H1 (cell line): ENCODE measurements at regions not wholly inside any gene's neighbourhood (a gene's known extent, or its start where the extent isn't known, plus 50 kb on each side); places are given as distances from the start of the nearest gene placed in this dataset.

Experiments
- CTCF ChIA-PET: fragments of 300-600 bp; sonication (Branson Sonifier 250); formaldehyde crosslinking; loops from one replicate; lab custom pipeline; 2021; ENCODE audit not compliant: partially characterized antibody; lab: Charles Lee
- POLR2A ChIA-PET: fragments of 300-600 bp; sonication (Branson Sonifier 250); formaldehyde crosslinking; loops from one replicate; lab custom pipeline; 2021; ENCODE audit warnings: inconsistent platforms; ENCODE audit not compliant: partially characterized antibody; lab: Charles Lee
- DNase-seq, 2 experiments: peaks; one replicate each; pipeline versions ENCODE4 v3.0.0 to v3.0.0-alpha.2; 2010 to 2022; ENCODE audit warnings: low spot score in 2 of 2, low read depth in 1 of 2, mixed read lengths in 1 of 2
- FAIRE-seq: peaks from 2 replicates; lab custom pipeline; 2011; peaks lifted over from hg19 to GRCh38; lab: Jason Lieb, UNC
- H2AFZ ChIP-seq: 2 replicates; pipeline ENCODE4 v1.8.1; 2012; ENCODE audit warnings: low read length, inconsistent platforms
- H2AK5ac ChIP-seq: 2 replicates; pipeline ENCODE4 v1.6.1; 2013; ENCODE audit warnings: low read depth, low read length
- H2BK120ac ChIP-seq: replicated peaks from 2 replicates; pipeline ENCODE3; 2013; ENCODE audit warnings: low read depth, low read length, inconsistent platforms
- H2BK12ac ChIP-seq: 2 replicates; pipeline ENCODE4 v1.6.1; 2013; ENCODE audit warnings: low read depth, low read length
- H2BK15ac ChIP-seq: 2 replicates; pipeline ENCODE4 v1.6.1; 2013; ENCODE audit warnings: low read length
- H2BK20ac ChIP-seq: 2 replicates; pipeline ENCODE4 v1.6.1; 2013; ENCODE audit warnings: low read length
- H2BK5ac ChIP-seq: 2 replicates; pipeline ENCODE4 v1.6.1; 2013; ENCODE audit warnings: low read depth, low read length
- H3K14ac ChIP-seq: 2 replicates; pipeline ENCODE4 v1.6.1; 2013; ENCODE audit warnings: inconsistent platforms; ENCODE audit not compliant: insufficient read length
- H3K18ac ChIP-seq: 2 replicates; pipeline ENCODE4 v1.6.1; 2013; ENCODE audit warnings: low read length; ENCODE audit errors: extremely low read depth
- H3K23ac ChIP-seq: 2 replicates; pipeline ENCODE4 v1.6.1; 2013; ENCODE audit warnings: inconsistent platforms; ENCODE audit not compliant: insufficient read length
- H3K23me2 ChIP-seq: 2 replicates; pipeline ENCODE4 v1.6.1; 2013; ENCODE audit warnings: low read depth, low read length
- H3K27ac ChIP-seq: 2 replicates; pipeline ENCODE4 v1.6.1; 2011; ENCODE audit warnings: low read depth, low read length, inconsistent platforms
- H3K27me3 ChIP-seq, 4 experiments: replicated peaks in 1 of 4; 1 replicate in 1 of 4; 2 replicates in 3 of 4; pipeline versions ENCODE4 v1.6.1 to v1.8.1; 2011 to 2013; ENCODE audit warnings: low read length in 3 of 4, mild to moderate bottlenecking in 3 of 4, inconsistent platforms in 2 of 4, mixed read lengths in 2 of 4, moderate library complexity in 1 of 4; ENCODE audit not compliant: control insufficient read depth in 3 of 4, insufficient read depth in 3 of 4; ENCODE audit errors: extremely low read depth in 1 of 4
- H3K36me3 ChIP-seq, 4 experiments: 2 replicates each; pipeline versions ENCODE4 v1.6.1 to v1.8.1; 2011 to 2013; ENCODE audit warnings: mild to moderate bottlenecking in 4 of 4, low read length in 3 of 4, moderate library complexity in 2 of 4, control low read depth in 1 of 4, inconsistent platforms in 1 of 4; ENCODE audit not compliant: insufficient read depth in 4 of 4, control insufficient read depth in 2 of 4
- H3K4ac ChIP-seq: replicated peaks from 2 replicates; pipeline ENCODE3; 2013; ENCODE audit warnings: low read length, low read depth, mixed read lengths, inconsistent platforms; ENCODE audit not compliant: insufficient read length
- H3K4me1 ChIP-seq, 4 experiments: replicated peaks in 1 of 4; 1 replicate in 1 of 4; 2 replicates in 3 of 4; pipeline versions ENCODE4 v1.6.1 to v1.8.1; 2011 to 2013; ENCODE audit warnings: low read length in 3 of 4, inconsistent platforms in 2 of 4, mixed read lengths in 1 of 4; ENCODE audit not compliant: insufficient read depth in 4 of 4, control insufficient read depth in 3 of 4
- H3K4me2 ChIP-seq, 2 experiments: 2 replicates each; pipeline versions ENCODE4 v1.6.1 to v1.8.1; 2011 to 2013; ENCODE audit warnings: low read depth in 2 of 2, low read length in 2 of 2, control low read depth in 1 of 2, inconsistent platforms in 1 of 2, mild to moderate bottlenecking in 1 of 2; ENCODE audit not compliant: insufficient read depth in 1 of 2
- H3K4me3 ChIP-seq, 4 experiments: fragments of 200-600, 300-600 bp in 1 of 4; sonication (generic), shearing (Covaris generic), sonication (Bioruptor Twin) in 1 of 4; 2 replicates each; pipeline versions ENCODE4 v1.5.1 to v1.8.1; 2011 to 2016; ENCODE audit warnings: low read length in 4 of 4, low read depth in 3 of 4, control low read depth in 2 of 4, inconsistent platforms in 2 of 4, mild to moderate bottlenecking in 2 of 4, mixed read lengths in 1 of 4, moderate library complexity in 1 of 4; ENCODE audit not compliant: insufficient read depth in 2 of 4; ENCODE audit errors: extremely low read depth in 1 of 4
- H3K56ac ChIP-seq: replicated peaks from 2 replicates; pipeline ENCODE3; 2013; ENCODE audit warnings: low read depth, mild to moderate bottlenecking, mixed read lengths, low read length, inconsistent platforms; ENCODE audit not compliant: insufficient read length
- H3K79me1 ChIP-seq: 2 replicates; pipeline ENCODE4 v1.6.1; 2013; ENCODE audit warnings: low read depth, low read length, control low read depth
- H3K79me2 ChIP-seq, 2 experiments: 2 replicates each; pipeline versions ENCODE4 v1.6.1 to v1.8.1; 2012 to 2013; ENCODE audit warnings: low read length in 2 of 2, mild to moderate bottlenecking in 2 of 2, inconsistent platforms in 1 of 2; ENCODE audit not compliant: insufficient read depth in 2 of 2, control insufficient read depth in 1 of 2
- H3K9ac ChIP-seq, 4 experiments: replicated peaks in 1 of 4; 1 replicate in 1 of 4; 2 replicates in 3 of 4; pipeline versions ENCODE4 v1.6.1 to v1.8.1; 2011 to 2013; ENCODE audit warnings: low read depth in 3 of 4, low read length in 3 of 4, control low read depth in 2 of 4, mild to moderate bottlenecking in 2 of 4, moderate library complexity in 2 of 4, inconsistent platforms in 1 of 4; ENCODE audit errors: extremely low read depth in 1 of 4
- H3K9me3 ChIP-seq, 2 experiments: 2 replicates each; pipeline versions ENCODE4 v1.6.1 to v1.8.1; 2012 to 2013; ENCODE audit warnings: mild to moderate bottlenecking in 2 of 2, moderate library complexity in 2 of 2, control low read depth in 1 of 2, inconsistent platforms in 1 of 2, low read depth in 1 of 2, low read length in 1 of 2, mixed read lengths in 1 of 2; ENCODE audit not compliant: insufficient read depth in 2 of 2
- H4K20me1 ChIP-seq, 2 experiments: replicated peaks in 1 of 2; 2 replicates each; pipeline versions ENCODE3 to v1.8.1; 2011 to 2013; ENCODE audit warnings: inconsistent platforms in 2 of 2, low read length in 2 of 2, mild to moderate bottlenecking in 1 of 2; ENCODE audit not compliant: insufficient read depth in 2 of 2, control insufficient read depth in 1 of 2
- H4K5ac ChIP-seq: 2 replicates; pipeline ENCODE4 v1.6.1; 2013; ENCODE audit warnings: low read length, low read depth, mixed read lengths, inconsistent platforms; ENCODE audit not compliant: insufficient read length
- H4K8ac ChIP-seq: 2 replicates; pipeline ENCODE4 v1.8.0; 2013; ENCODE audit warnings: mild to moderate bottlenecking, moderate library complexity, low read length, inconsistent platforms; ENCODE audit not compliant: insufficient read depth; ENCODE audit errors: extremely low read depth
- H4K91ac ChIP-seq: replicated peaks from 2 replicates; pipeline ENCODE3; 2013; ENCODE audit warnings: low read length, mixed read lengths, inconsistent platforms; ENCODE audit not compliant: insufficient read length
- CHD1 ChIP-seq: IDR thresholded peaks from 2 replicates; pipeline ENCODE4 v1.6.1; 2012; ENCODE audit warnings: low read depth, low read length, improper control_type of control experiment
- EP300 ChIP-seq, 2 experiments: IDR thresholded peaks; 1 replicate in 1 of 2; 2 replicates in 1 of 2; pipeline ENCODE4 v1.6.1; 2011 to 2012; ENCODE audit warnings: low read depth in 2 of 2, low read length in 2 of 2, mild to moderate bottlenecking in 2 of 2, borderline replicate concordance in 1 of 2, inconsistent platforms in 1 of 2, moderate library complexity in 1 of 2
- FOSL1 ChIP-seq: IDR thresholded peaks from 2 replicates; pipeline ENCODE4 v1.6.1; 2011; ENCODE audit warnings: mild to moderate bottlenecking, low read depth, low read length, moderate library complexity; ENCODE audit not compliant: insufficient read depth
- RNF2 ChIP-seq: fragments of 200-900, 300-1000 bp; sonication (generic); IDR thresholded peaks from 2 replicates; pipeline ENCODE4 v1.7.1; 2016; ENCODE audit warnings: borderline replicate concordance, low read depth, mild to moderate bottlenecking, antibody characterized with exemption, low read length; ENCODE audit not compliant: poor library complexity, severe bottlenecking; ENCODE audit errors: missing control alignments
- SAP30 ChIP-seq: fragments of 300-600 bp; sonication (generic); IDR thresholded peaks from 2 replicates; pipeline ENCODE4 v1.7.1; 2012; ENCODE audit warnings: low read length, moderate library complexity, mild to moderate bottlenecking, inconsistent platforms; ENCODE audit not compliant: insufficient read depth, insufficient replicate concordance
- SP4 ChIP-seq: IDR thresholded peaks from 2 replicates; pipeline ENCODE4 v1.6.1; 2012; ENCODE audit warnings: low read length, inconsistent platforms
- TAF7 ChIP-seq: optimal IDR thresholded peaks from 2 replicates; pipeline ENCODE3; 2011; ENCODE audit warnings: low read depth, mild to moderate bottlenecking, inconsistent platforms, low read length, moderate library complexity, borderline replicate concordance
- WGBS, 2 experiments: shearing (Covaris generic) in 1 of 2; methylation state at CpG; one replicate each; pipeline versions ENCODE4 v1.1.6 to v1.1.7; 2013 to 2015; ENCODE audit warnings: low lambda C conversion rate in 2 of 2, mixed read lengths in 2 of 2, inconsistent platforms in 1 of 2, low coverage in 1 of 2, missing lambda C conversion rate in 1 of 2; ENCODE audit not compliant: insufficient replicate concordance in 2 of 2, insufficient coverage in 1 of 2, insufficient read length in 1 of 2; ENCODE audit errors: extremely low coverage in 1 of 2, missing lambda C conversion rate in 1 of 2; 5-methylcytosine and 5-hydroxymethylcytosine counted together

DNA sequence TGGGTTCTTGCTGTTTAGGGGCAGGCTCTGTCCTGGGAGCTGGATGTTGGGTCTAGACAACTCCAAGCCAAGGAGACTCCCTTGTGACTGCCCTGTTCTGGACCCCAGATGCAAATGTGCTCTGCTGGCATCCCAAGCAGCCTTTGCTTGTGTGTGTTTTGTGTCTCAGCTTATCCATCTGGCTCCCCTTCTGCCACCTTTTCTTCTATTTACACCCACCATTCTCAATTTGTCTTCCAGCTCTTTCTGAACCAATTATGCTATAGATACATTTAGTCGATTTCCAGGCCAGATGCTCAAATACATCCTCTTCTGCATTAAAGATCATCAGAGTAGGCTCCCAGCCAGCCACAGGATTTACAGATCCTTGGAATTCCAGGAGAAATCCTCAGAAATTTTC, 115.0 kb upstream of the SLC7A1 start:
- Histone ChIP-seq H4K8ac (no peak overlapping the region), H3K27me3 (no peaks in the 10 kb centered on the region), H3K36me3 (no peaks in the 10 kb centered on the region), H3K79me2 (no peaks in the 10 kb centered on the region), H4K5ac (no peak overlapping the region), H3K23ac (no peak overlapping the region), H2AK5ac (no peak overlapping the region), H3K4me2 (no peak overlapping the region), H3K9ac (no peak overlapping the region), H3K79me1 (no peaks in the 10 kb centered on the region), H2BK12ac (no peak overlapping the region), H3K9me3 (peaks cover 0 to 7% of the 10 kb centered on the region in 2 experiments; a peak in 2 of 4 replicates), H2BK20ac (no peak overlapping the region), H2BK5ac (no peak overlapping the region), H4K91ac (no peak overlapping the region), H3K18ac (no peak overlapping the region), H3K4ac (no peak overlapping the region), H4K20me1 (peaks cover 0 to 2% of the 10 kb centered on the region in 2 experiments), H2BK120ac (no peak overlapping the region), H3K4me3 (no peak overlapping the region), H2BK15ac (no peak overlapping the region), H3K14ac (no peak overlapping the region), H3K4me1 (no peaks in the 10 kb centered on the region; a peak in 1 of 7 replicates), H3K23me2 (no peaks in the 10 kb centered on the region), H2AFZ (no peak overlapping the region), H3K27ac (no peak overlapping the region), H3K56ac (no peak overlapping the region)
- ChIA-PET POLR2A (interaction anchor here (1.1 kb wide), 1 partner anchor 106 kb away, joined by 3 read pairs; no protein-coding TSS in a partner anchor), CTCF (interaction anchor here (1.2 to 11.1 kb wide), 6 partner anchors 9 to 207 kb away, joined by 3 to 210 read pairs (median 4); no protein-coding TSS in a partner anchor)
- no peak for DNase-seq
- FAIRE-seq = no peak
- WGBS, 2 experiments = 78% methylated on average over 1 of the region's 1 CpG; no CpG with 5 or more reads in 1 of the 2 experiments
- no peak for TF ChIP-seq FOSL1
- no peak for TF ChIP-seq CHD1
- no peak for TF ChIP-seq TAF7
- TF ChIP-seq SAP30 = no peak
- no peak for TF ChIP-seq EP300 (IDR thresholded peaks at IDR 0.05; ENCODE audit: borderline replicate concordance in 1 of 2, low read depth in 2 of 2, low read length in 2 of 2)
- TF ChIP-seq SP4 = no peak
- no peak for TF ChIP-seq RNF2
